ENCODE measurements at regions not wholly inside any gene's neighbourhood (a gene's known extent, or its start where the extent isn't known, plus 50 kb on each side); places are given as distances from the start of the nearest gene placed in this dataset.

DNA sequence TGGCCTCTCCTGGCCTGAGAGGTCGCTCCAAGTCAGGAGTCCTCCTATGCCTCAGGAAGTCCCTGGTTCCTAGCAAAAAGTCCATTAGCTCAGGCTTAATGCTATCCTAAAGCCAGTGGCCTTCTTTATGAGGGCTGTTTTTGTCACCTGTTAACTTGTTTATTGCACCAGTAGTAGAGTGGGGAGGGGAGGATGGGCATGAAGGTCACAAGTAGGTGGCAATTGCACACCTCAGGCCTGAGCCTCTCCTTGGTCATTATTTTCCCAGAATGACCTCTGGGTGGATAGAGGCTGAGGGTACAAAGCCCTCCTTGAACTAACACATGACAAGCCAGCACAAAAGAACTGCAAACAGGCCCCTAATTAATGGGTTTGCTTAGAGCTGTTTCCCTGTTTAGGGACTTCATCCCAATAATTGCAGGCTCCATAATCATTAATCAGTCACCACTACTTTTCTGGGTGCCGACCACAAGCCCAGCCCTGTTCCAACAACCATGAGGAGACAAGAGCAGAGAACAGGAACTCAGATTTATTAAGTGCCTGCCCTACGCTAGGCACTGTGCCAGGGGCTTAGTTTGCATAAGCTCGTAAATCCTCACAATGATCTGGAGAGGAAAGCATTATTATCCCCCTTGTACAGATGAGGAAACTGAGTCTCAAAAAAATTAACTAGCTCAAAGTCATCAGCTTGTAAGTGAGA lies 123.0 kb upstream of the PKDCC start:
- DNase-seq: no peak

GRCh38 chr2:41925712-41926111 lies 122.1 kb upstream of the PKDCC start:
- DNase-seq: no peak

DNA sequence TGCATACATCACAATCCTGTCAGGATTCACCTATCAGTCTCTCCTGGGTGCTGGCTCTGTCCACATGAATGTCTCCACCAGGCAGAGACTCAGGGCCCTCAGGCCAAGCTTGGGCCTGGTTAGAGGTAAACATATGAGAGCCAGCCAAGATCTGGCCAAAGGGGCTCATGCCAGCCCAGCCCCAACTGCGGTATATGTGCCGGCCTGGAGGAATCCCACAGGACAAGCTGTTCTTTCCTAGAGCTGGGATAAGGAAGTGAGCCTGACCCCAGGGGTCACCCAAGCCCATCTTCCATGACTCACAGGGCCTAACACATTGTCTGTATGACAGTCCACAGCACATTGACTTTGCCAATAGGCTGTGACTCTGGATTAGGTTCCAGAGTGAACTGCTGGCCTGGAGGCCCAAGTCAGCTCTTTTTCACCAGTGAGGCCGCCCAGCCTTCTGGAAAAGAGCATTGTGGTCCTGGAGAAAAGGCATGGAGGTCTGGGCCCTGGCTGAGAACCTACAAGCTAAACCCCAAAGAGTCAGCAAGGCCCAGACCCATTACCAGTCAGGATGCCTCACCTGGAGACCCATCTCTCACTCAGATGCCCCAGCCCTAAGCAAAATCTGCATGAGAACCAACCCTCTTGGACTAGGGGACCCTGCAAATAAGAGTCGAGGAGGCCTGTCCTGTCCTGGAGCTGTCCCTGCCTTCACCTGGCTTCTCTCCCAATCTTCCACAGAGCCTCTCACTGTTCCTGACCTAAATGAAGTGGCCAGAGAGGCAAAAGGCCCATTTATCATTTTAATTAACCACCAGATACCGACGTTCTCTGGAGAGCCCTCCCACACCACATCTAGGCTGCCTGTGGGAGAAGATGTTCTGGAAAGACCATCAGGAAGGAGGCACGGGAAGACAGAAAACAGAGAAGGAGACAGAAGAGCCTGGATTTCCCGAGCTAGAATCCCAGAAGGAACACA lies 120.9 kb upstream of the PKDCC start:
- no peak for DNase-seq

GRCh38 chr2:41927581-41928264 lies 120.1 kb upstream of the PKDCC start:
- no peak for DNase-seq

GRCh38 chr2:41928526-41928925 lies 119.3 kb upstream of the PKDCC start:
- DNase-seq: no peak

GRCh38 chr2:41930807-41931566 lies 116.8 kb upstream of the PKDCC start:
- no peak for DNase-seq

DNA sequence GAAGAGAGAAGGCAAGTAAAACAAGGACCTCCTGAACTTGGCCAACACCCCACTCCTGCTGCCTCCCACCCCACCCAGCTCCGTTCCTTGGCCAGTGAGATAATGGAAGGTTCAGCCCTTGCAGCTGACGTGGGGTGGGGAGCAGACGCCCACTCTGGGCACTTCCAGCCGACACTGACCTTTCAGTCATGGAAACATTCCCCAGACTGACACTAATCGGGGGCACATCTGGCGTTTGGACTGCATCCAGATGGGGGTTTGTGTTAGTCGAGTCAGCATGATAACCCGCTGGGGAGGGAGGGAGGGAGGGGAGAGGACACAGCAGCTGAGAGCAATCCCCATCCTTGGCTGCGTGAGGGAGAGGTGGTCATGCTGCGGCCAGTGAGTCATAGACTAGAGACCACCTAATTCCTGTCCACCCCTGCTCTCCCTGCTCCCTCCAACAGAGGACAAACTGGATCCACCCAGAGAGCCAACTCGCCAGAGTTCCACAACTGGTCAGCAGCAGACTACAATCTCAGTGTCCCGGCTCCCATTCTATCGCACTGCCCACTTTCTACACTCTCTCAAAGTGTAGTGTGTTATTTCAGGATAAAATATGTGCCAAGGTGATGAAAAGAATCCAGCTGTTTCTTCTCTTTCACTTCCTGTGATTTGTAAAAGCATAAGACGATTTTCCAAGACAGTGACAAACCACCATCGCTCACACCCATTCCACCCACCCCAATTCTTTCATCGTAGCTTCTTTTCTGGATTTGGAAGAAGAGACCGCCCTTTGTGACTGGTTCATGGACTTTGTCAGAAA lies 115.4 kb upstream of the PKDCC start:
- DNase-seq: no peak

- no peak for DNase-seq
These were observed 114.8 kb upstream of the PKDCC start for GRCh38 chr2:41933046-41933420.

GRCh38 chr2:41933585-41934320 lies 114.1 kb upstream of the PKDCC start:
- DNase-seq: no peak

DNA sequence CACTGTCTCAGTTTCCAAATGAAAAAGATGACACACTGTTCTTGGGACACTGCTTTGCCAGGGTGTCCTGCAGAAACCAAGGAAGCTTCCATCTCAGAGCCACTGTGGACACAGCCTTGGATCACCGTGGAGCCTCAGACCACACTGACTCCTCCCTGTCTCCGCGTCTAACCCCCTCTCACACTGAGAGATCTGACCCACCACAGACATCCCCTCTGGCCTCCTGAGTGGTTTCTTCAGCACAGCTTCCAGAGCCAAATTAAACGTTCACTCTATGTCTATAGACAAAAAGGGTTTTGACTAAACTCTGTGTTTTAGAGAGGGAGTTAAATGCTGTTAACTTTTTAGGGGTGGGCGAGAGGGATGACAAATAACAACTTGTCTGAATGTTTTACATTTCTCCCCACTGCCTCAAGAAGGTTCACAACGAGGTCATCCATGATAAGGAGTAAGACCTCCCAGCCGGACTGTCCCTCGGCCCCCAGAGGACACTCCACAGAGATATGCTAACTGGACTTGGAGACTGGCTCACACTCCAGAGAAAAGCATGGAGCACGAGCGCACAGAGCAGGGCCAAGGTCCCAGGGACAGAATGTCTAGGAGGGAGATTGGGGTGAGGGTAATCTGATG lies 113.4 kb upstream of the PKDCC start:
- no peak for DNase-seq

GRCh38 chr2:41935002-41935401 lies 112.8 kb upstream of the PKDCC start:
- DNase-seq: no peak

DNA sequence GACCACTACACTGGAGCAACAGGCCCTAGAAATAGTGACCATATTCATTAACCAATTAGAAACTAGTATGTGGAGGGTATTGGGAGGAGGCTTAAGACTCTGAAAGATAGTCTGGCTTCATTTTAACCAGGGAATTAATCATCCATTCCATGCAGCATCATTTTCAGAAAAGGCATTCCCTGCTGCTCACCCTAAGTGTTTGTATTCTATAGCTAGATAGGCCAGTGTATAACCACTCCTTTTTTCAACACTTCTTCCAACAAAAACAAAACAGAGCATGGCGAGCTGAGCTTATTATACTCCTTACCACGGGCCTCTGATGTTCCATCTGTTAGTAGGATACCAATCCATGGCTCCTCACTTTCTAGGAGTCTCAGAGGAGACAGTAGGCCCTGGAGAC lies 112.0 kb upstream of the PKDCC start:
- DNase-seq: no peak

DNA sequence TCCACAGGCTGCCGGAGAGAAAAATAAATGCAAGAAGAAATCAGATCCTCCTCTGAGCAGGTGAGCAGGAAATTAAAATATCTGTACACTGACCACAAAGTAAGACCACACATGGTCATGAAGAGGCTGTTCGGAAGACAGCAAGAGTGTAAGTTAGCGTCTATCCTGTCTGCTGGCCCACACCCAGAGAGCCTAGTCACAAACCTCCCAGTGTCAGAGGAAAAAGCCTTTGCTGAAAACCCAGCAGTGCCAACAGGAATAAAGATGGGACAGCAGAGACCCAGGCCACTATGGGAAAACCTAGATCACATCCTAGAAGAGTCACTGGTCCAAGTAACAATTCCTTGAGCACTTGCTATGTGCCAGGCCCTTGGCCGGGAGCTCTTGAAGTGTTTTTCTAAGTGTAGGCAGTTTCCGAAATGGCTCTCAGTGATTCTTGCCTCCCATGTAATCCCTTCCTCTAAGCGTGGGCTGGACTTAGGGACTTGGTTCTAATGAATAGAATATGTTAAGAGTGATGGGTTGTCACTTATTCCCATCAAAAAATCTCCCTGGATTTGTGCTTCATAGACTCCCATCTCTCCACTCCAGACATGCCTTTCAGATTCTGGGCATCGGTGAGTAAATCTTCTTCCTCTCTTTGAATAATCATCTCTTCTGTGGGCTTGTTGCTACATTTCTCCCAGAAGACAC lies 110.9 kb upstream of the PKDCC start:
- DNase-seq: no peak

DNA sequence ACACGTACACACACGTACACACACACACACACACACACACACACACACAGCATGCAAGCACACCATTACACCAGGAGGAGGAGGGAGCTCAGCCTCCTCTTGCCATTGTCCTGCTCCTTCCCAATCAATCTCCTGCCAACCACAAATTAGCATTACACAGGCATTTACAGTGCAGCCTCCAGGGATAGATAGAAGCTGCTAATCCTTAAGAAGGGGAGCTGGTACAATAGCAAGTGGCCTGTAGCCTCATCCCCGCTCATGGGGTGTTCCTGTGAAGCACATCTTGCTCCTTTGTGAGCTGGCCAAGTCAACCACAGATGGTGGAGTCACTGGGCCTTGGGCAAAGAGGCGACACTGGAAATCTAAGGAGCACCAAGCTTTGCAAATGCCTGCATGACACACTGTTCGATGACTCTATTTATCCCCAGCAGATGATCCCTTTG lies 110.3 kb upstream of the PKDCC start:
- no peak for DNase-seq

DNA sequence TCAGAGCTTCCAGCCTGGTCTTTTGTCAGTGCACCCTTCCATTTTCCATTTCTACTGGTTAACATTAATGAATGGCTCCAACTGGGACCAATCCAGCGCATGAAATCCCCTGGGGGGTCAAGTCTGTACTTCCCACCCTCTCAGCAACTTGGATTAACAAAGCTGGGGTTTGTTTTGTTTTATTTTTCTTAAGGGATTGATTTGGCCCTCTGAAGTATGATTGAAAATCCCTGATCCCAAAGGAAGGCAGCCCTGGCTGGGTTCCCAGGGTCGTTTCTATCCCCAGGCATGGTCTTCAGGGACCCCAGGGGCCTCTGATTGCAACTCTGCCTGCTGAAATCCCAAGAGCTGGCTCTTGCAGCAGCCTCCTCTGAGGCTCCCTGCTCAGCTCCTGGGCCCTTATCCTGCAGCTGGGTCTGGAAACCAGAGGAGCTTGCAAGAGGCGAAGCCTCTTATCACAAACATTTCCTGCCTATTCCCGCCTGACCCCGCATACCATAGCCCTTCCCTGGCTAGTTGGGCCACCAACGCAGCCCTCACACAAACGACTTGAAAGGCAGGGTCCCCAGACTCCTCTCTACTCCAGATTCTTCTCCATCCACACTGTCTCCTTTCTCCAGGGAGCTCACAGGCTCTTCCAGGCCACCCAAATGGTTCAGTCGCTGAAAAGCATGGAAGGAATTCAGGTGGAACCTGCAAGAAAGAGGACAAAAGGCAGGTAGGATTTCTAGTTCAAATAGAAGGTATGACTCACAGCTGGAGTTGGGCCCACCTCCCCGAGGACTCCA lies 109.7 kb upstream of the PKDCC start:
- no peak for DNase-seq

DNA sequence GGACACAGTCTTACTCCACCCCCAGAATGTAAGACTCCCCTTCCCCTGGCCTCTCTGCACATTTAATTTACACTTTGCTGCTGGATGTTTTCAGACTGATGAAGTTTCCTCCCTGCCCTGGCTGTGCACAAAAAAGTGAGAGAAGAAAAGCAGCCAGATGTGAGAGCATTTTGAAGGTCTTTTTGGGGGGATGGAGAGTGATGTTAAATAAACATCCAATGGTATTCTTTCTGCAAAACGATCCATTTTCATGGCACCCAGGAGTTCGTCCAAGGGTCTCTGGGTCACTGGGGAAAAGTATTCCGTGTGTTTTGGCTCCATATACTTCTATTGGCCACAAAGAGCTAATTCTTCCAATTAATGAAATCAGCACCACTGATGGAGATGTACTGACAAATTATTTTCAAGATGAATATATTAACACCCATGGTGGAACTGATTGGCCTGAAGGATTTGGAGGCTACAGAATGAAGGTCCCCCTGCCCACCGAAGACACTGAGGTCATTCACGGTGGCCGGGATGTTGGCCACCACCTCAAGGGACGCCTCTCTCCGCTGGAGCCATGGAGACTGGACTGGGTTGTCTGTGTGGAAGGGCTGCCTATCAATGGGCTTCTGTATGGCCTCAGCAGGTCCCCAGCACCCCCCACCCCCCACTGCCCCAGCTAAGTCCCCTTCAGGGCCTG lies 107.6 kb upstream of the PKDCC start:
- DNase-seq: no peak

DNA sequence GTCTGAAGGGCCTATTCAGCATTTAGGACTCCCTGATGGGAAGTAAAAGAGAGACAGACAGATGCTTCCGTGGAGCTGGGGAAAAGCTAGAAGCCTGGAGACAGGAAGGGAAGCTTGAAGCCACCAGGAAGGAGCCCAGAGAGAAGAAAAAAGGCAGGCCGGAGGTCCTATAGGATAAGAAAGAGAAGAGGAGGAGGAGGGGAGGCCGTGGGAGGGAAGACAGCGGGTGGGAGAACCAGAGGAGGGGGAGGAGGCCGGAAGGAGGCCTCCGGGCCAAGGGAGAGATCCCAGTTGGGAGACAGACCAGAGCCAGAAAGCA lies 107.1 kb upstream of the PKDCC start:
- no peak for DNase-seq

DNA sequence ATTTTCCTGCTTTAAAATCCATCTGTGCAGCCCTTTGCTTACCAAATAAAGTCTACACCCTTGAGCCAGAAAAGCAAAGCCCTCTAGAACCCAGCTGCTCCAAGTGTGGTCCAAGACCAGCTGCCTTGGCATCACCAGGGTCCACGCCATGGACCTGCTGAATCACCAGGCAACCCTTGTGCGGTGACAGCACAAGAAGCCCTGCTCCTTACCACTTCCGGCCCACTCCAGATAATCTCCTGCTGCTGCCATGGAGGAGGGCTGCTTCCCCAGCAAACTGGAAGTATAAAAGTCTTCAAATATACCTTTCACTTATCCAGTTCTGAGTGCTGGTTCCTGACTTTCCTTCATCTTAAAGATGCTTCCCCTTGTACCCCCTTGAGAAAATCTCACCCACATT lies 106.0 kb upstream of the PKDCC start:
- no peak for DNase-seq

DNA sequence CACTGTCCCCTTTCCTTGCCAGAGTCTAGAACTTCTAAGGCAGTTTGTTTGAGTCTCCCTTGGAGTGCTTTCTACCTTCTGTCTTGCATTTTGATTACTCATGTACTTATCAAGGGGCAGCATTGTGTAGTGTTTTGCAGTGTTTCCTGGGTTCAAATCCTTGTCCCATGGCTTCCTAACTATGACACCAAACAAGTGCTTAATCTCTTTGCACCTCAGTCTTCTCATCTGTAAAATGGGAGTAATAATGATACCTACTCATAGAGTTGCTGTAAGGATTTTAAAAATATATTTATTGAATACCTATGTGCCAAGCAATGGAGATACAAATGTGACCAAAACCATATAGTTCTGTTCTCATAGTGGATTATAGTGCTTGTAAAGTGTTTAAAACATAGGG lies 105.5 kb upstream of the PKDCC start:
- no peak for DNase-seq

Measured in CD4-positive, alpha-beta T cell treated with Interleukin-10 for 1 hour (primary cell).